Muscle layer of duodenum (tissue), 2 donors: ENCODE measurements at regions not wholly inside any gene's neighbourhood (a gene's known extent, or its start where the extent isn't known, plus 50 kb on each side); places are given as distances from the start of the nearest gene placed in this dataset.
A peak's percentile ranks its signal among the peaks of the same experiment; 100 is the strongest.

Source experiments
- H3K27ac ChIP-seq: one replicate; pipeline ENCODE4 v1.7.0; 2013; ENCODE audit warnings: mild to moderate bottlenecking, low read length
- H3K27me3 ChIP-seq: one replicate; pipeline ENCODE4 v1.7.0; 2013; ENCODE audit warnings: low read depth, mild to moderate bottlenecking, control low read depth, low read length
- H3K36me3 ChIP-seq, 2 donors: one replicate each; pipeline ENCODE4 v1.7.0; 2013; ENCODE audit warnings: low read length in 2 of 2, control low read depth in 1 of 2, mild to moderate bottlenecking in 1 of 2; ENCODE audit not compliant: insufficient read depth in 2 of 2, control insufficient read depth in 1 of 2
- H3K4me1 ChIP-seq, 2 donors: one replicate each; pipeline ENCODE4 v1.7.0; 2013; ENCODE audit warnings: low read length in 2 of 2, mild to moderate bottlenecking in 2 of 2, control low read depth in 1 of 2, moderate library complexity in 1 of 2; ENCODE audit not compliant: insufficient read depth in 2 of 2, control insufficient read depth in 1 of 2
- H3K4me3 ChIP-seq, 2 donors: one replicate each; pipeline ENCODE4 v1.7.0; 2013; ENCODE audit warnings: low read length in 2 of 2, low read depth in 1 of 2, mild to moderate bottlenecking in 1 of 2
- H3K9me3 ChIP-seq, 2 donors: one replicate each; pipeline ENCODE4 v1.7.0; 2013; ENCODE audit warnings: low read length in 2 of 2, control low read depth in 1 of 2, mild to moderate bottlenecking in 1 of 2; ENCODE audit not compliant: control insufficient read depth in 1 of 2
- donor health status: healthy.

- no peaks in the 10 kb centered on the region for H3K27me3 ChIP-seq
- no peaks in the 10 kb centered on the region for H3K36me3 ChIP-seq
- H3K9me3 ChIP-seq = no peaks in the 10 kb centered on the region
- peak overlapping the region; percentile 45 to 59 for H3K4me3 ChIP-seq
- no peak overlapping the region for H3K27ac ChIP-seq
- peaks cover 17 to 24% of the 10 kb centered on the region in 2 donors for H3K4me1 ChIP-seq
Measured at GRCh38 chr11:64447831-64448598, 89.1 kb downstream of the RPS6KA4 start.

- Histone ChIP-seq H3K4me1 (peaks cover 17 to 24% of the 10 kb centered on the region in 2 donors), H3K4me3 (peak overlapping the region; percentile 45 to 59), H3K36me3 (no peaks in the 10 kb centered on the region), H3K9me3 (no peaks in the 10 kb centered on the region), H3K27ac (no peak overlapping the region), H3K27me3 (no peaks in the 10 kb centered on the region)
Measured at GRCh38 chr11:64448599-64449380, 89.8 kb downstream of the RPS6KA4 start.

DNA sequence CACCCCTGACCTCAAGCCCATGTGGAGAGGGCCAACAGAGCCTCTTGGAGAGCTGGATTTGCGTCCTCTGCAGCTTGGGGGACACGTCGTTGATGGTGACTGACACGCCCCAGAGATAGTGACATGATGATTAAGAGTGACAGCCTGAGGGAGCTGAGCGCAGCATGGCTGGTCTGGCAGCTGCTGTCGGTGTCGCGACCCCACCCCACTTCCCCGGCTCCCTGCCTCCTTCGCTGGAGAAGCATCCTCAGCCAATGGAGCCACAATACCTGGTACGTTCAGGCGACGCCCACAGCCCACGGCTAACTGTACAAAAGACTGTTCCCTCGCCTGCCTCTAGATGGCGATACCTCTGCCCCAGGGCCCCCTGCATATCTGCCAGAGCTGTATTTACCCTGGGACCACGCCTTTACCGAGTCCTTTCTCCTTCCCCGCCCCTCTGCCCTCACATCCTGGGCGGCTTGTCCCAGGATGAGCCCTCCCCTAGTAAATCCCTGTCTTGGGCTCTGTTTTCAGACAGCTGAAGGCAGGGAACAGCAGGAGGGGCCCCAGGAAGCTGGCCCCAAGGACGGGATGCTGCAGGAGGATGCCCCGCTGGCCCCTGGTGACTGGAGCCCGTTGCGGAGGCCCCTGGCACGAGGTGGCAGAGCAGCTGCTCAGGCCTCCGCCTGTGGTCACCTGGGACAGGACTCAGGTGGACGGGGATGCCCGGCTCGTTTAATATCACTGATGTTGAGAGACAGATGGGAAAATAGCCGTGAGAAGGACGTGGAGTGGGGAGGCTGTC lies 90.6 kb downstream of the RPS6KA4 start:
- Histone ChIP-seq H3K4me1 (peaks cover 17 to 24% of the 10 kb centered on the region in 2 donors), H3K9me3 (no peaks in the 10 kb centered on the region), H3K27ac (no peak overlapping the region), H3K27me3 (no peaks in the 10 kb centered on the region), H3K36me3 (no peaks in the 10 kb centered on the region), H3K4me3 (peak overlapping the region; percentile 33 to 59)

DNA sequence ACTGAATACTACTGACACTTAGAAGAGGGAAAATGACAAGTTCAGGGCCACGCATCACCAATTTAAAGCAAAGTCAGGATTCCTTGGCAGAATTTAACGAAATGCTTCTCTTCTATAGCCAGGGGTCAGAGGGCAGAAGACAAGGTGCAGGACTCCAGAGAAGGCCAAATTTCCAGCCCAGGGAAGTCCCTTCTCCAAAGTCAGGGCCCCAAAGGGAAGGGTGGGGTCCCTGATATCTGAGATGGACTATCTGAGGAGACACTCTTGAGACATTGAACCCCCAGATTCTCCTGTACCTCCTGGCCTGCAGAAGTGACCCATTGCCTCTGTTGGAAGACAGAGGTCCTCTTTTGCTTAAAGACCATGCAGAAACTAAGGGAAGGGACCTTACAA lies 91.2 kb downstream of the RPS6KA4 start:
- no peak overlapping the region for H3K27ac ChIP-seq
- no peaks in the 10 kb centered on the region for H3K27me3 ChIP-seq
- no peak overlapping the region for H3K4me3 ChIP-seq
- no peaks in the 10 kb centered on the region for H3K36me3 ChIP-seq
- no peaks in the 10 kb centered on the region for H3K9me3 ChIP-seq
- H3K4me1 ChIP-seq = peaks cover 17 to 24% of the 10 kb centered on the region in 2 donors

DNA sequence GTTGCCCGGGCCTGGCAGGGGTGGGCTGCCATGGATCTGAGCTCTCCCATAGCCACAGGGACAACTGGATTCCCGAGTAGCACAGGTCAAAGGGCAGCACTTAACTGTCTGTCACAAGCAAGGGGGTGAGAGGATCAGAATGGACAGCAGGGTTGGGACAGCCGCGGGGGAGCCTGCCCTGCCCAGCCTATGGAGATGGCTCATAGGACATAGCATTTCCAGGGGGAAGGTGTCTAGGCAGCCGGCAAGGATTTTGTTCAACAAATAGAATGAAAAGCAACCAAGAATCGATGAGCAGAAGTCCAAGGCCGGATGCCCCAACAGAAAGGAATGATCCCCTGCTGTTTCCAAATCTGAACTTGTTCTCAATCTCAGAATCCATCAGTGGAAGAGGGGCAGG lies 92.9 kb downstream of the RPS6KA4 start:
- Histone ChIP-seq H3K36me3 (no peaks in the 10 kb centered on the region), H3K9me3 (no peaks in the 10 kb centered on the region), H3K27ac (no peak overlapping the region), H3K4me3 (no peak overlapping the region), H3K27me3 (no peaks in the 10 kb centered on the region), H3K4me1 (peaks cover 17 to 24% of the 10 kb centered on the region in 2 donors)

- Histone ChIP-seq H3K9me3 (no peaks in the 10 kb centered on the region), H3K4me3 (no peak overlapping the region), H3K4me1 (peaks cover 5 to 14% of the 10 kb centered on the region in 2 donors)
Measured at GRCh38 chr11:64453466-64453865, 94.5 kb downstream of the RPS6KA4 start.

DNA sequence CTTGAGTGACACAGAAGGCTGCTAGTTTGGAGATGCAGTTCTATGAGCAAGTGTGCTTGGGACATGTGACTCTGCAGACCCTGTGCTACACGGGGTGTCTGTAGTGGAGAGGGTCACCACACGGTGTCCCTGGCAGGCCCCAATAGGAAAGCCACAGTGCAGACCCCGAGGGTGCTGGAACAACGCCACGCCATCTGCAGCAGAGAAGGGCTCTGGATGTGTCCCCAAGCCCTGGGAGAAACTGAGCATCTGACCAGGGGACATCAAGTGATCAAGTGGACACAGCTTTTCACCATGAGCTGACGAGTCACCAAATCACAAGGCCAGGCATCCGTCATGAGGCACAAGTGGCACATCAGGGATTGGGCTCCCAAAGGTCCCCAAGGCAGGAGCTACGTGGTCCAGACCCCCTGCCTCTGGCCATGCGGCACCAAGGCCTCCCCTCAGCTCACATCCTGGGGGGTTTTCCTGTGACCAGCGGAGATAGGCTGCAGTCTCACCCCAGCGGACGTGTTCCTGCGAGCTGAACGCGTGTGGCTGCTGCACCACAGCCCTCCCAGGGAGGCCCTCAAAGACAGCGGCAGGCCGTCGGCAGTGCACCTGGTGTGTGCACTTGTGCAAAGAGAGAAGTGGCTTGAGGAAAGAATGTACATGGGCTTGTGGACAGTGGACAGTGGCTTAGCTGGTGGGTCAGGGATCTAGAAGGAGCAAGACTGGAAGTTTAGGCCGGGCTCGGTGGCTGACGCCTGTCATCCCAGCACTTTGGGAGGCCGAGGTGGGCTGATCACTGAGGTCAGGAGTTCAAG lies 96.7 kb downstream of the RPS6KA4 start:
- Histone ChIP-seq H3K27me3 (no peaks in the 10 kb centered on the region), H3K9me3 (no peaks in the 10 kb centered on the region)

More at GRCh38 chr11:64453466-64453865, 94.5 kb downstream of the RPS6KA4 start:
- H3K36me3 ChIP-seq = no peaks in the 10 kb centered on the region
- H3K27ac ChIP-seq = no peak overlapping the region
- H3K27me3 ChIP-seq = no peaks in the 10 kb centered on the region

DNA sequence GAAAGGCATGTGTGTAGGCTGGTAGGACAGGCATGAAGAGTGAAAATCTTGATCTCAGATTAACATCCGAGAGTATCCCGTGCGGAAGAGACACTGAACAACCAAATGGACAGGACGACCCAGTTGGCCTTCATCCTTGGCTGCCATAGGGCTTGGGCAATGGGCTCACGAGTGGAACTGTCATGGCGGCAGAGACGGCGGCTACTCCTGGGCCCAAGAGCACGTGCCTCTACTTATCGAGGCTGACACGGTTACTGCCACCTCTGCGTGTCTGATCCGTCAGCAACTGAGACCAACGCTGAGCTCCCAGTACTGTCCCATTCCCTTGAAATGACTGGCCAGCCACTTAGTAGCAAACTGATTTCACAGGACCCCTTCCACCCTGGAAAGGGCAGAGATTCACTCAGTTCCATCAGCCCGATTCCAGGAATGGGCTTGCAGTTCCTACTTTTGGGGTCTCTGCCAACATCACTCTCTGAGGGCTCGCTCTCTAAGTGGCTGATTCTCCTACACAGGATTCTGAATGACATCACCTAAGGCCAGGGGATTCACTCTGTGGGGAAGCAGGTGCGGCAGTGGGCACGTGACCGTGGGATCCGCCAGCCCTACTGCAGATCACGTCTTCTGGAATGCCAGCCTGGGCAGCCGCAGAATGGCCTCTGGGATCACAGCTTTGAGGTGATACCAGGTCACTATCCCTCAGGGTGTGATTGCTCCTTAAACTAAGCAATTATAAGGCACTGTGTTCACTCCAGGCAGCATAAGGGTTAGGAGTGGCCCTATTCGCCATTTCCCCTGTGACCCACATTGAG lies 97.8 kb downstream of the RPS6KA4 start:
- H3K27ac ChIP-seq = no peak overlapping the region
- no peak overlapping the region for H3K4me3 ChIP-seq
- H3K4me1 ChIP-seq = no peaks in the 10 kb centered on the region
- H3K27me3 ChIP-seq = no peaks in the 10 kb centered on the region
- H3K36me3 ChIP-seq = no peaks in the 10 kb centered on the region
- no peaks in the 10 kb centered on the region for H3K9me3 ChIP-seq

More for the DNA sequence above, 96.7 kb downstream of the RPS6KA4 start:
- Histone ChIP-seq H3K27ac (no peak overlapping the region), H3K4me3 (no peak overlapping the region), H3K36me3 (no peaks in the 10 kb centered on the region), H3K4me1 (no peaks in the 10 kb centered on the region)

DNA sequence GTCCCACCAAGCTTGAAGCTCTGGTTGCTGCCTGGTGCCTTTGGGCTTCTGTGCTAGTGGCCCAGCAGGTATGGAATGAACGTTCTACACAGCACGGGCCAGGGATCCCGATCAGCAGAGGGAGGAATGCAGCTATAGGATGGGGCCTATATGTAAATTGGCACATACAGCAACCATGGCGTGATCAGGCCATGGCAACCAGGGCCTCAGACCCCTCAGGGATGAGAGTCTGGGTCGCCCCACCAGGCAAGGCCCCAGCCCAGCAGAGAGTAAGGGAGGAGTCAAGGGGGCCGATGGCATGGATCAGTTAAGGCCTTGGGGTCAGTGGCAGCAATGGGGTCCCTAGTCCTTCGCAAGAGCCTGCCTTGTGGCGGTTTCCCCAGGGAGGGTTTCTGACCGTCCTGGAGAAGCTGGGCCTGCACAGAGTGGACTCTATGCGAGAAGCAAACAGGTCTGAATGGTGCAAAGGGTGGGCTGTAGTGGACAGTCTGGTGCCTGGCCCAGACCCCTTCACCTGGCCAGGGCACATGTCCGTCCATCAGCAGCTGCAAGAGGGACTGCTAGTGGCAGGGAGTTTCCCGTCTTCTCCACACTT lies 98.2 kb upstream of the SLC22A11 start:
- Histone ChIP-seq H3K27ac (no peak overlapping the region), H3K27me3 (no peaks in the 10 kb centered on the region), H3K4me3 (no peak overlapping the region), H3K4me1 (no peaks in the 10 kb centered on the region), H3K9me3 (no peaks in the 10 kb centered on the region), H3K36me3 (no peaks in the 10 kb centered on the region)

DNA sequence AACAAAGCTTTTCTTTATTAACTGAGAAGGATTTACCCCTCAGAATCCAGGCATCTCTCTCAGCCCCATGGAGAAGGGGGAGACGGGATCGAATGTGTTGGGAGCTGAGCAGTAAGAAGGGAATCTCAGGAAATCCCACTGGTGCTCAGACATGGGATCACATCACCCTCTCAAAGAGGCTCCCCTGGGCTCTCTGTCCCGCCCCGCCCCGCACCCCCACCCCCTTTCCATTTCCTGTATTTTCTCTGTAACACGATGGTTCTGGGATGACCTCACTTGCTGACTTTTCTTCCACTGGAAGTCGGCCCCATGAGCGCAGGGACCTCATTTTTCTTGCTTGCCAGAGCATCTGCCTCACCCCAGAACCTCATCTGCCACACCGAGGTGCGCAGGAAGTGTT lies 96.7 kb upstream of the SLC22A11 start:
- no peaks in the 10 kb centered on the region for H3K36me3 ChIP-seq
- H3K4me1 ChIP-seq = no peaks in the 10 kb centered on the region
- H3K27ac ChIP-seq = no peak overlapping the region
- H3K9me3 ChIP-seq = no peaks in the 10 kb centered on the region
- no peaks in the 10 kb centered on the region for H3K27me3 ChIP-seq
- H3K4me3 ChIP-seq = no peak overlapping the region
